Caco-2 (cell line): ENCODE measurements at regions not wholly inside any gene's neighbourhood (a gene's known extent, or its start where the extent isn't known, plus 50 kb on each side); places are given as distances from the start of the nearest gene placed in this dataset.

Experiments used
- BruUV-seq: library from RNA; stranded (reverse); fragments of 400-500 nt; replicated peaks from 2 replicates; lab custom pipeline; 2021; lab: Mats Ljungman, UMichigan
- CTCF ChIA-PET: fragments of 300-600 bp; sonication (Branson Sonifier 250); formaldehyde crosslinking; loops from one replicate; lab custom pipeline; 2022; ENCODE audit warnings: antibody characterized with exemption; lab: Charles Lee
- POLR2A ChIA-PET: fragments of 300-600 bp; sonication (Branson Sonifier 250); formaldehyde crosslinking; loops from one replicate; lab custom pipeline; 2022; ENCODE audit warnings: antibody characterized with exemption; lab: Charles Lee
- DNase-seq, 2 experiments: peaks; one replicate each; pipeline versions ENCODE4 v3.0.0 to v3.0.0-alpha.2; 2020 to 2022
- H3K27me3 ChIP-seq: replicated peaks from 2 replicates; pipeline ENCODE4 v1.6.0; 2011; ENCODE audit warnings: low read length; ENCODE audit not compliant: control insufficient read depth, insufficient read depth
- H3K36me3 ChIP-seq: 2 replicates; pipeline ENCODE4 v1.5.1; 2011; ENCODE audit warnings: low read length; ENCODE audit not compliant: control insufficient read depth, insufficient read depth
- H3K4me1 ChIP-seq: fragments of 250-450 bp; sonication (Bioruptor Pico); 2 replicates; pipeline ENCODE4 v1.5.1; 2020; ENCODE audit warnings: mild to moderate bottlenecking
- H3K4me3 ChIP-seq: 2 replicates; pipeline ENCODE4 v1.5.1; 2011; ENCODE audit warnings: low read depth, mild to moderate bottlenecking, control low read depth, low read length
- H3K9me3 ChIP-seq: fragments of 250-450 bp; sonication (Bioruptor Pico); 2 replicates; pipeline ENCODE4 v1.5.1; 2020; ENCODE audit warnings: mild to moderate bottlenecking, moderate library complexity
- H3K27ac Mint-ChIP-seq: one replicate; pipeline ENCODE4 v1.8.0; 2022; ENCODE audit warnings: mixed read lengths; ENCODE audit not compliant: unreplicated experiment
- H3K27me3 Mint-ChIP-seq: one replicate; pipeline ENCODE4 v1.8.0; 2022; ENCODE audit warnings: mixed read lengths; ENCODE audit not compliant: insufficient read depth, unreplicated experiment
- H3K36me3 Mint-ChIP-seq: one replicate; pipeline ENCODE4 v1.8.0; 2022; ENCODE audit warnings: mild to moderate bottlenecking, mixed read lengths; ENCODE audit not compliant: insufficient read depth, unreplicated experiment
- H3K4me1 Mint-ChIP-seq: one replicate; pipeline ENCODE4 v1.8.0; 2022; ENCODE audit warnings: low read depth, mixed read lengths; ENCODE audit not compliant: unreplicated experiment
- H3K4me3 Mint-ChIP-seq: one replicate; pipeline ENCODE4 v1.8.0; 2022; ENCODE audit warnings: mild to moderate bottlenecking, moderate library complexity, mixed read lengths; ENCODE audit not compliant: unreplicated experiment
- H3K9me3 Mint-ChIP-seq: one replicate; pipeline ENCODE4 v1.8.0; 2022; ENCODE audit warnings: mixed read lengths; ENCODE audit not compliant: unreplicated experiment
- CTCF ChIP-seq, 2 experiments: fragments of 200-600 bp in 1 of 2; IDR thresholded peaks; 1 replicate in 1 of 2; 2 replicates in 1 of 2; pipeline versions ENCODE4 v1.5.1 to v1.8.0; 2011 to 2022; ENCODE audit warnings: antibody characterized with exemption in 1 of 2, control low read depth in 1 of 2, inconsistent platforms in 1 of 2, low read depth in 1 of 2, low read length in 1 of 2, mild to moderate bottlenecking in 1 of 2, moderate library complexity in 1 of 2; ENCODE audit not compliant: insufficient read depth in 1 of 2, severe bottlenecking in 1 of 2, unreplicated experiment in 1 of 2
- intact Hi-C: fragments of 100-400 bp; cut with micrococcal nuclease; formaldehyde crosslinking; loops from one replicate; pipeline ENCODE4 v1.10.0; 2022; ENCODE audit not compliant: unreplicated experiment

- TF ChIP-seq CTCF (IDR thresholded peaks at IDR 0.05; ENCODE audit: insufficient read depth in 1 of 2, low read depth in 1 of 2, low read length in 1 of 2, severe bottlenecking in 1 of 2, unreplicated experiment in 1 of 2) = no peak
- H3K27me3 Mint-ChIP-seq = no peaks in the 10 kb centered on the region
- no peak for DNase-seq
- H3K4me1 Mint-ChIP-seq = no peaks in the 10 kb centered on the region
- H3K9me3 ChIP-seq = peaks cover 11% of the 10 kb centered on the region; the same call in 1 of the 2 replicates
- no peaks in the 10 kb centered on the region for H3K36me3 Mint-ChIP-seq
- no peaks in the 10 kb centered on the region for H3K36me3 ChIP-seq
- no peaks in the 10 kb centered on the region for H3K4me1 ChIP-seq
- BruUV-seq = no TSS peak
- no peaks in the 10 kb centered on the region for H3K27me3 ChIP-seq
- intact Hi-C loops = no loop called here
- H3K4me3 Mint-ChIP-seq = no peak overlapping the region
- H3K4me3 ChIP-seq = no peak overlapping the region
- ChIA-PET POLR2A (no interaction called here), CTCF (no interaction called here)
- no peak overlapping the region for H3K27ac Mint-ChIP-seq
- H3K9me3 Mint-ChIP-seq = peaks cover 24% of the 10 kb centered on the region
Measured at GRCh38 chr22:34004058-34004457, 83.8 kb upstream of the LARGE1 start.

GRCh38 chr22:34010259-34010658 lies 90.0 kb upstream of the LARGE1 start:
- CTCF ChIA-PET = no interaction called here
- peaks cover 43% of the 10 kb centered on the region for H3K9me3 Mint-ChIP-seq

GRCh38 chr22:34015642-34016041 lies 95.4 kb upstream of the LARGE1 start:
- Histone ChIP-seq H3K4me1 (no peaks in the 10 kb centered on the region), H3K27me3 (no peaks in the 10 kb centered on the region), H3K36me3 (no peaks in the 10 kb centered on the region), H3K4me3 (no peak overlapping the region), H3K9me3 (peaks cover 12% of the 10 kb centered on the region)
- DNase-seq = no peak
- intact Hi-C loops = no loop called here
- peaks cover 33% of the 10 kb centered on the region for H3K9me3 Mint-ChIP-seq
- H3K27ac Mint-ChIP-seq = no peak overlapping the region
- ChIA-PET CTCF (interaction anchor here (0.6 kb wide), 1 partner anchor 416 kb away, joined by 3 read pairs; no protein-coding TSS in a partner anchor), POLR2A (no interaction called here)
- no peaks in the 10 kb centered on the region for H3K36me3 Mint-ChIP-seq
- H3K27me3 Mint-ChIP-seq = no peaks in the 10 kb centered on the region
- no peaks in the 10 kb centered on the region for H3K4me1 Mint-ChIP-seq
- no peak overlapping the region for H3K4me3 Mint-ChIP-seq
- TF ChIP-seq CTCF (IDR thresholded peaks at IDR 0.05; ENCODE audit: insufficient read depth in 1 of 2, low read depth in 1 of 2, low read length in 1 of 2, severe bottlenecking in 1 of 2, unreplicated experiment in 1 of 2) = no peak
- no TSS peak for BruUV-seq

More at GRCh38 chr22:34010259-34010658, 90.0 kb upstream of the LARGE1 start:
- no peaks in the 10 kb centered on the region for H3K4me1 Mint-ChIP-seq
- Histone ChIP-seq H3K4me1 (no peaks in the 10 kb centered on the region), H3K4me3 (no peak overlapping the region), H3K36me3 (no peaks in the 10 kb centered on the region), H3K27me3 (no peaks in the 10 kb centered on the region), H3K9me3 (peaks cover 12% of the 10 kb centered on the region)
- POLR2A ChIA-PET = no interaction called here
- BruUV-seq = no TSS peak
- TF ChIP-seq CTCF (IDR thresholded peaks at IDR 0.05; ENCODE audit: insufficient read depth in 1 of 2, low read depth in 1 of 2, low read length in 1 of 2, severe bottlenecking in 1 of 2, unreplicated experiment in 1 of 2) = no peak
- H3K36me3 Mint-ChIP-seq = no peaks in the 10 kb centered on the region
- no peaks in the 10 kb centered on the region for H3K27me3 Mint-ChIP-seq
- intact Hi-C loops = no loop called here
- no peak overlapping the region for H3K27ac Mint-ChIP-seq
- no peak for DNase-seq
- H3K4me3 Mint-ChIP-seq = no peak overlapping the region
